ENCODE measurements at regions not wholly inside any gene's neighbourhood (a gene's known extent, or its start where the extent isn't known, plus 50 kb on each side); places are given as distances from the start of the nearest gene placed in this dataset.

- intact Hi-C loops (cut with micrococcal nuclease) (no loop called here), dilution Hi-C loops (cut with HindIII; ENCODE audit: low sequenced_read_pairs, unreplicated experiment) (no loop called here), in situ Hi-C loops (cut with MboI; ENCODE audit: low sequenced_read_pairs) (no loop called here)
- Histone ChIP-seq H3K18ac (ENCODE audit: low read depth, low read length) (no peak overlapping the region), H2AK5ac (ENCODE audit: low read depth, low read length) (no peak overlapping the region), H4K20me1 (ENCODE audit: insufficient read depth, low read length) (no peaks in the 10 kb centered on the region), H2BK20ac (ENCODE audit: low read depth, low read length) (no peak overlapping the region), H2BK120ac (ENCODE audit: low read depth, low read length) (no peak overlapping the region), H3K23ac (ENCODE audit: low read depth, low read length) (no peak overlapping the region), H3K79me1 (ENCODE audit: low read depth in 1 of 2, low read length in 2 of 2) (no peaks in the 10 kb centered on the region), H3K4me2 (ENCODE audit: low read depth, low read length) (no peak overlapping the region), H3K27me3 (ENCODE audit: control insufficient read depth, insufficient read depth, low read length) (no peaks in the 10 kb centered on the region), H2AFZ (replicated peaks; ENCODE audit: low read length, poor library complexity) (no peak overlapping the region), H3K4me1 (ENCODE audit: control insufficient read depth, insufficient read depth, low read length) (no peaks in the 10 kb centered on the region), H2AK9ac (replicated peaks; ENCODE audit: low read depth, low read length, poor library complexity) (no peak overlapping the region), H3K9me1 (ENCODE audit: insufficient read depth, low read length) (no peaks in the 10 kb centered on the region), H3K14ac (replicated peaks; ENCODE audit: low read depth, low read length) (no peak overlapping the region), H2BK5ac (ENCODE audit: low read depth, low read length, poor library complexity, severe bottlenecking) (no peak overlapping the region), H4K91ac (ENCODE audit: insufficient read depth, low read depth, low read length) (no peak overlapping the region), H3K9me3 (ENCODE audit: control insufficient read depth, insufficient read depth, low read length) (no peaks in the 10 kb centered on the region), H3K4ac (ENCODE audit: low read depth, low read length) (no peak overlapping the region), H3K4me3 (ENCODE audit: insufficient read depth, low read depth, low read length) (no peak overlapping the region), H2BK15ac (ENCODE audit: low read depth, low read length) (no peak overlapping the region), H3K36me3 (ENCODE audit: control insufficient read depth, insufficient read depth, low read length) (no peaks in the 10 kb centered on the region), H3K56ac (ENCODE audit: extremely low read depth, insufficient read depth, low read length) (no peak overlapping the region), H3K27ac (ENCODE audit: insufficient read depth, low read length) (no peak overlapping the region), H4K8ac (ENCODE audit: low read depth in 2 of 2, low read length in 2 of 2) (no peak overlapping the region), H4K5ac (ENCODE audit: low read depth, low read length) (no peak overlapping the region), H3K9ac (ENCODE audit: low read depth, low read length) (no peak overlapping the region)
- BruUV-seq (replicated peaks), result no TSS peak
- ChIA-PET CTCF (interaction anchor here (0.6 kb wide), 1 partner anchor 9 kb away, joined by 3 read pairs; no protein-coding TSS in a partner anchor), POLR2A (ENCODE audit: unreplicated experiment) (no interaction called here)
- no CpG with 5 or more reads among the region's 3 CpGs for WGBS, 2 experiments (ENCODE audit: extremely low coverage in 2 of 2, insufficient read length in 1 of 2)
- ATAC-seq (ENCODE audit: low read depth) (no peak), DNase-seq (no peak)
- TF ChIP-seq RAD21 (IDR thresholded peaks at IDR 0.05; ENCODE audit: low read length), result no peak
- TF ChIP-seq MAFK (IDR thresholded peaks at IDR 0.05; ENCODE audit: low read depth, low read length), result no peak
- no peak for TF ChIP-seq NFE2L2 (IDR thresholded peaks at IDR 0.05; ENCODE audit: low read depth, low read length)
- TF ChIP-seq POLR2A (IDR thresholded peaks at IDR 0.05; ENCODE audit: low read depth, low read length), result no peak
- no peak for TF ChIP-seq RFX5 (IDR thresholded peaks at IDR 0.05; ENCODE audit: low read depth, low read length)
- TF ChIP-seq CTCF (conservative IDR thresholded peaks at IDR 0.05; ENCODE audit: low read depth, low read length), result no peak
- no peak for TF ChIP-seq SMC3 (IDR thresholded peaks at IDR 0.05; ENCODE audit: low read depth, low read length)
Measured at GRCh38 chr2:23269747-23270146, 115.2 kb upstream of the KLHL29 start.

Measured in IMR-90 (cell line).